Stomach (tissue), 8 donors: ENCODE measurements at regions not wholly inside any gene's neighbourhood (a gene's known extent, or its start where the extent isn't known, plus 50 kb on each side); places are given as distances from the start of the nearest gene placed in this dataset.

Experiments used
- DNase-seq, 2 donors: peaks; one replicate each; pipeline versions ENCODE4 v3.0.0 to v3.0.0-alpha.2; 2013 to 2019
- H3K27ac ChIP-seq, 5 donors: fragments of 200-600 bp in 4 of 5; sonication (generic) in 4 of 5; one replicate each; pipeline ENCODE4 v1.5.1; 2013 to 2019; ENCODE audit warnings: mild to moderate bottlenecking in 1 of 5, moderate library complexity in 1 of 5
- H3K27me3 ChIP-seq, 3 donors: fragments of 200-600 bp; sonication (generic); one replicate each; pipeline ENCODE4 v1.5.1; 2017 to 2019; ENCODE audit warnings: mixed run types in 1 of 3
- H3K36me3 ChIP-seq, 4 donors: fragments of 200-600 bp; sonication (generic); 1 replicate in 3 of 4; 2 replicates in 1 of 4; pipeline ENCODE4 v1.5.1; 2016 to 2019
- H3K4me1 ChIP-seq, 4 donors: fragments of 200-600 bp; sonication (generic); one replicate each; pipeline ENCODE4 v1.5.1; 2016 to 2019
- H3K4me3 ChIP-seq, 4 donors: fragments of 200-600 bp; sonication (generic) in 3 of 4; one replicate each; pipeline ENCODE4 v1.5.1; 2016 to 2019; ENCODE audit warnings: mild to moderate bottlenecking in 1 of 4
- H3K9me3 ChIP-seq, 4 donors: fragments of 200-600 bp; sonication (generic); one replicate each; pipeline ENCODE4 v1.5.1; 2016 to 2019
- EP300 ChIP-seq: sonication (generic); formaldehyde crosslinking; IDR thresholded peaks from one replicate; pipeline ENCODE4 v1.6.1; 2017; ENCODE audit warnings: antibody characterized with exemption
- POLR2A ChIP-seq, 4 donors: fragments of 450-650 bp; IDR thresholded peaks; one replicate each; pipeline ENCODE4 v1.6.1; 2016; ENCODE audit warnings: antibody characterized with exemption in 4 of 4, control low read depth in 2 of 4, mild to moderate bottlenecking in 1 of 4, moderate library complexity in 1 of 4
- POLR2AphosphoS5 ChIP-seq, 3 donors: sonication (generic); formaldehyde crosslinking; IDR thresholded peaks; one replicate each; pipeline ENCODE4 v1.6.1; 2016; ENCODE audit warnings: antibody characterized with exemption in 3 of 3
- WGBS, 5 donors: extraction: QIAGEN DNeasy Blood & Tissue Kit in 3 of 5; methylation state at CpG; one replicate each; pipeline versions ENCODE4 v1.1.5 to v1.1.7; 2013 to 2018; 5-methylcytosine and 5-hydroxymethylcytosine counted together
- intact Hi-C: fragments of 100-400 bp; cut with DNase I; formaldehyde crosslinking; loops from one replicate; pipeline ENCODE4 v1.15.1; 2023; ENCODE audit warnings: low total_unique reads
- TF ChIP-seq, protein P1 (sequence below), 7 experiments: fragments of 450-650 bp in 4 of 7; fragments of 200-600 bp in 3 of 7; sonication (generic) in 3 of 7; IDR thresholded peaks; one replicate each; pipeline ENCODE4 v1.5.1; 2016 to 2019; ENCODE audit warnings: antibody characterized with exemption in 7 of 7, control low read depth in 2 of 7, mild to moderate bottlenecking in 1 of 7
- donor health status: healthy with polysubstance abuse.
- donor health status: Bipolar disorder and iron deficiency.
- donor health status: healthy.

GRCh38 chr15:93231994-93232393 is 143.0 kb upstream of the RGMA start:
- TF ChIP-seq, protein P1, sequence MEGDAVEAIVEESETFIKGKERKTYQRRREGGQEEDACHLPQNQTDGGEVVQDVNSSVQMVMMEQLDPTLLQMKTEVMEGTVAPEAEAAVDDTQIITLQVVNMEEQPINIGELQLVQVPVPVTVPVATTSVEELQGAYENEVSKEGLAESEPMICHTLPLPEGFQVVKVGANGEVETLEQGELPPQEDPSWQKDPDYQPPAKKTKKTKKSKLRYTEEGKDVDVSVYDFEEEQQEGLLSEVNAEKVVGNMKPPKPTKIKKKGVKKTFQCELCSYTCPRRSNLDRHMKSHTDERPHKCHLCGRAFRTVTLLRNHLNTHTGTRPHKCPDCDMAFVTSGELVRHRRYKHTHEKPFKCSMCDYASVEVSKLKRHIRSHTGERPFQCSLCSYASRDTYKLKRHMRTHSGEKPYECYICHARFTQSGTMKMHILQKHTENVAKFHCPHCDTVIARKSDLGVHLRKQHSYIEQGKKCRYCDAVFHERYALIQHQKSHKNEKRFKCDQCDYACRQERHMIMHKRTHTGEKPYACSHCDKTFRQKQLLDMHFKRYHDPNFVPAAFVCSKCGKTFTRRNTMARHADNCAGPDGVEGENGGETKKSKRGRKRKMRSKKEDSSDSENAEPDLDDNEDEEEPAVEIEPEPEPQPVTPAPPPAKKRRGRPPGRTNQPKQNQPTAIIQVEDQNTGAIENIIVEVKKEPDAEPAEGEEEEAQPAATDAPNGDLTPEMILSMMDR (IDR thresholded peaks at IDR 0.05): no peak
- TF ChIP-seq POLR2AphosphoS5 (IDR thresholded peaks at IDR 0.05): no peak
- no peak for TF ChIP-seq POLR2A (IDR thresholded peaks at IDR 0.05)
- DNase-seq: no peak
- H3K27ac ChIP-seq: no peak overlapping the region
- 56 to 65% (median 58%) methylated on average over 6 of the region's 6 CpGs for WGBS, 5 donors
- H3K9me3 ChIP-seq: no peaks in the 10 kb centered on the region
- intact Hi-C loops: no loop called here
- peaks cover 0 to 4% (median 0%) of the 10 kb centered on the region in 3 donors for H3K27me3 ChIP-seq
- no peaks in the 10 kb centered on the region for H3K36me3 ChIP-seq
- no peaks in the 10 kb centered on the region for H3K4me1 ChIP-seq
- no peak overlapping the region for H3K4me3 ChIP-seq

DNA sequence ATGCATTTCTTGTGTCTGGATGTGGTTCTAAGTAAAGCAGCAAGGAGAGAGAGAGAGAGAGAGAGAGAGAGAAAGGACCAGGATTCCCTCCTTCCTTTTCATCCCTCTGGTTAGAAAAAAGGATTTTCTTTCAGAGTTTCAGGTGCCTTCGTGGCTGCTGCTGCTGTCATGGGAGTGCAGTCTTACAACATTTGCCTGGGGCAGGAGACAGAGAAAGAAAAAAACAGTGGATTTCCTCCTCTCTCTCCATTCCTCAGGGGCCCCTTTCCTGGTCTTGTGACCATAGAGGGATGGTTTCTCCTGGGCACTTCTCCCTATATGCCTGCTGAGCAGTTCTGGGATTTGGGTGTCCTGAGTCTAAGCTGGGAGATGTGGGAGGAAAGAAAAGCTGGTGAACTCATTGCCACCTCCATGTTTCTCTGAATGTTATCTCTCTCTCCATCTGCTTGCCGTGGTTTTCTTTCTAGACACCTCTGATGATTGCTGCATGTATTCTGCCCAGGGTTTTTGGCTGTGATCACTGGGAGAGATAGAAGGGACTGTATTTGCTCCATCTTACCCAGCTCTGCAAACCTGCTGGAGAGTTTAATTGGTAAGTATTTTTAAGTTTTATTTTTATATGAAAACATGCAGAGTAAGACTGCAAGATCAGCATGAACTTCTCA is 142.4 kb upstream of the RGMA start:
- intact Hi-C loops: no loop called here
- no peaks in the 10 kb centered on the region for H3K4me1 ChIP-seq
- WGBS, 5 donors: 37 to 56% (median 42%) methylated on average over 2 of the region's 2 CpGs
- no peak for DNase-seq
- TF ChIP-seq POLR2A (IDR thresholded peaks at IDR 0.05) (no peak), EP300 (no peak), POLR2AphosphoS5 (IDR thresholded peaks at IDR 0.05) (no peak)
- TF ChIP-seq, protein P1 (IDR thresholded peaks at IDR 0.05): no peak
- peaks cover 0 to 4% (median 0%) of the 10 kb centered on the region in 3 donors for H3K27me3 ChIP-seq
- no peaks in the 10 kb centered on the region for H3K36me3 ChIP-seq
- H3K27ac ChIP-seq: no peak overlapping the region
- H3K9me3 ChIP-seq: no peaks in the 10 kb centered on the region
- H3K4me3 ChIP-seq: no peak overlapping the region

GRCh38 chr15:93228546-93228945 is 139.5 kb upstream of the RGMA start:
- intact Hi-C loops: no loop called here
- 77 to 80% (median 79%) methylated on average over 3 of the region's 3 CpGs for WGBS, 5 donors
- H3K36me3 ChIP-seq: no peaks in the 10 kb centered on the region
- H3K9me3 ChIP-seq: no peaks in the 10 kb centered on the region
- no peaks in the 10 kb centered on the region for H3K4me1 ChIP-seq
- no peak overlapping the region for H3K4me3 ChIP-seq
- no peak overlapping the region for H3K27ac ChIP-seq
- peaks cover 0 to 4% (median 0%) of the 10 kb centered on the region in 3 donors for H3K27me3 ChIP-seq
- TF ChIP-seq, protein P1 (IDR thresholded peaks at IDR 0.05): no peak
- TF ChIP-seq POLR2AphosphoS5 (IDR thresholded peaks at IDR 0.05) (no peak), EP300 (no peak), POLR2A (IDR thresholded peaks at IDR 0.05) (no peak)
- DNase-seq: no peak

DNA sequence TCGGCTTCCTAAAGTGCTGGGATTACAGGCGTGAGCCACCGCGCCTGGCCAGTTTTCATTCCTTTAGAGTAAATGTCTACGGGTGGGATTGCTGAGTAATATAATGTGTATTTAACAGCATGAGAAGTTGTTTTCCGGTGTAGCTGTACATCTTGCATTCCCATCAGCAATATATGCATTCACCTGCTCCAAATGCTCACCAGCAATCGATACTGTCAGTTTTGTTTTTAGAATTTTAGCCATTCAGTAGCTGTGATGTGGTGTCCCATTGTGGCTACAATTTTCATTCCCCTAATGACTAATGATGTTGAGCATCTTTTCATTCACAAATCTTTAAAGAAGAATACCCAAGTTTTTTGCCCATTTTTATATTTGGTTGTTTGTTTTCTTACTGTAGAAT is 134.8 kb upstream of the RGMA start:
- Histone ChIP-seq H3K27ac (no peak overlapping the region), H3K36me3 (no peaks in the 10 kb centered on the region), H3K9me3 (no peaks in the 10 kb centered on the region), H3K4me3 (no peak overlapping the region), H3K4me1 (no peaks in the 10 kb centered on the region), H3K27me3 (no peaks in the 10 kb centered on the region)
- intact Hi-C loops: no loop called here
- WGBS, 5 donors: 78 to 89% (median 82%) methylated on average over 7 of the region's 7 CpGs
- TF ChIP-seq EP300 (no peak), POLR2A (IDR thresholded peaks at IDR 0.05) (no peak), POLR2AphosphoS5 (IDR thresholded peaks at IDR 0.05) (no peak)
- TF ChIP-seq, protein P1 (IDR thresholded peaks at IDR 0.05): no peak
- DNase-seq: no peak
